IMR-90 (cell line): ENCODE measurements at regions not wholly inside any gene's neighbourhood (a gene's known extent, or its start where the extent isn't known, plus 50 kb on each side); places are given as distances from the start of the nearest gene placed in this dataset.

Experiments used
- ATAC-seq: fragments of 200-7000 bp; cut with Tn5 transposase; 2 replicates; pipeline ENCODE4 v1.9.1; 2020; ENCODE audit warnings: low read depth, mild to moderate bottlenecking, moderate library complexity
- BruUV-seq: library from RNA; stranded (reverse); fragments of 400-500 nt; replicated peaks from 2 replicates; lab custom pipeline; 2021; lab: Mats Ljungman, UMichigan
- CTCF ChIA-PET: fragments of 300-600 bp; formaldehyde crosslinking; extraction: SDS; loops from one replicate; lab custom pipeline; 2021; ENCODE audit warnings: antibody characterized with exemption; lab: Yijun Ruan, JAX
- POLR2A ChIA-PET: fragments of 300-600 bp; sonication (Branson Sonifier 250); formaldehyde crosslinking; loops from one replicate; lab custom pipeline; 2022; ENCODE audit warnings: antibody characterized with exemption; ENCODE audit not compliant: unreplicated experiment; lab: Charles Lee
- DNase-seq: peaks from one replicate; pipeline ENCODE4 v3.0.0; 2013
- H2AFZ ChIP-seq: replicated peaks from 2 replicates; pipeline ENCODE3; 2013; ENCODE audit warnings: low read length, mild to moderate bottlenecking; ENCODE audit not compliant: poor library complexity
- H2AK5ac ChIP-seq: 2 replicates; pipeline ENCODE4 v1.6.1; 2013; ENCODE audit warnings: low read depth, low read length, inconsistent platforms
- H2AK9ac ChIP-seq: replicated peaks from 2 replicates; pipeline ENCODE3; 2013; ENCODE audit warnings: mild to moderate bottlenecking, low read depth, low read length, moderate library complexity; ENCODE audit not compliant: poor library complexity
- H2BK120ac ChIP-seq: 2 replicates; pipeline ENCODE4 v1.6.1; 2013; ENCODE audit warnings: low read depth, low read length, inconsistent platforms
- H2BK15ac ChIP-seq: 3 replicates; pipeline ENCODE4 v1.6.1; 2013; ENCODE audit warnings: low read depth, low read length, inconsistent platforms
- H2BK20ac ChIP-seq: 2 replicates; pipeline ENCODE4 v1.6.1; 2013; ENCODE audit warnings: low read depth, mild to moderate bottlenecking, inconsistent platforms, low read length, moderate library complexity
- H2BK5ac ChIP-seq: 2 replicates; pipeline ENCODE4 v1.6.1; 2013; ENCODE audit warnings: mild to moderate bottlenecking, low read depth, low read length, inconsistent platforms; ENCODE audit not compliant: poor library complexity, severe bottlenecking
- H3K14ac ChIP-seq: replicated peaks from 2 replicates; pipeline ENCODE4 v1.6.1; 2013; ENCODE audit warnings: low read depth, low read length, inconsistent platforms
- H3K18ac ChIP-seq: 2 replicates; pipeline ENCODE4 v1.6.1; 2013; ENCODE audit warnings: low read depth, low read length, control low read depth
- H3K23ac ChIP-seq: 2 replicates; pipeline ENCODE4 v1.6.1; 2013; ENCODE audit warnings: low read depth, low read length, inconsistent platforms
- H3K27ac ChIP-seq: 2 replicates; pipeline ENCODE4 v1.5.1; 2013; ENCODE audit warnings: mild to moderate bottlenecking, control low read depth, low read length; ENCODE audit not compliant: insufficient read depth
- H3K27me3 ChIP-seq: 2 replicates; pipeline ENCODE4 v1.6.1; 2013; ENCODE audit warnings: low read length; ENCODE audit not compliant: control insufficient read depth, insufficient read depth
- H3K36me3 ChIP-seq: 2 replicates; pipeline ENCODE4 v1.6.1; 2013; ENCODE audit warnings: low read length, mixed read lengths; ENCODE audit not compliant: control insufficient read depth, insufficient read depth
- H3K4ac ChIP-seq: 2 replicates; pipeline ENCODE4 v1.6.1; 2013; ENCODE audit warnings: low read depth, low read length, inconsistent platforms
- H3K4me1 ChIP-seq: 2 replicates; pipeline ENCODE4 v1.6.1; 2013; ENCODE audit warnings: low read length, mixed read lengths; ENCODE audit not compliant: control insufficient read depth, insufficient read depth
- H3K4me2 ChIP-seq: 2 replicates; pipeline ENCODE4 v1.6.1; 2013; ENCODE audit warnings: low read depth, mild to moderate bottlenecking, control low read depth, low read length, moderate library complexity
- H3K4me3 ChIP-seq: 2 replicates; pipeline ENCODE4 v1.5.1; 2013; ENCODE audit warnings: low read depth, mild to moderate bottlenecking, control low read depth, low read length, moderate library complexity; ENCODE audit not compliant: insufficient read depth
- H3K56ac ChIP-seq: 2 replicates; pipeline ENCODE4 v1.6.1; 2013; ENCODE audit warnings: low read length, inconsistent platforms; ENCODE audit not compliant: insufficient read depth; ENCODE audit errors: extremely low read depth
- H3K79me1 ChIP-seq, 2 experiments: 2 replicates each; pipeline ENCODE4 v1.6.1; 2013; ENCODE audit warnings: low read length in 2 of 2, inconsistent platforms in 1 of 2, low read depth in 1 of 2
- H3K9ac ChIP-seq: 2 replicates; pipeline ENCODE4 v1.6.1; 2013; ENCODE audit warnings: low read depth, low read length, control low read depth
- H3K9me1 ChIP-seq: 2 replicates; pipeline ENCODE4 v1.6.1; 2013; ENCODE audit warnings: low read length, inconsistent platforms; ENCODE audit not compliant: insufficient read depth
- H3K9me3 ChIP-seq: 2 replicates; pipeline ENCODE4 v1.6.1; 2013; ENCODE audit warnings: low read length; ENCODE audit not compliant: control insufficient read depth, insufficient read depth
- H4K20me1 ChIP-seq: 2 replicates; pipeline ENCODE4 v1.6.1; 2013; ENCODE audit warnings: low read length, inconsistent platforms; ENCODE audit not compliant: insufficient read depth
- H4K5ac ChIP-seq: 2 replicates; pipeline ENCODE4 v1.6.1; 2013; ENCODE audit warnings: mild to moderate bottlenecking, low read depth, low read length, control low read depth
- H4K8ac ChIP-seq, 2 experiments: 2 replicates each; pipeline ENCODE4 v1.6.1; 2013; ENCODE audit warnings: low read depth in 2 of 2, low read length in 2 of 2, control low read depth in 1 of 2, inconsistent platforms in 1 of 2
- H4K91ac ChIP-seq: 2 replicates; pipeline ENCODE4 v1.6.1; 2013; ENCODE audit warnings: low read depth, low read length, inconsistent platforms; ENCODE audit not compliant: insufficient read depth
- BHLHE40 ChIP-seq: fragments of 150-350 bp; IDR thresholded peaks from 2 replicates; pipeline ENCODE4 v1.6.1; 2016; ENCODE audit warnings: mild to moderate bottlenecking, low read depth, low read length
- CHD1 ChIP-seq: IDR thresholded peaks from 2 replicates; pipeline ENCODE4 v1.6.1; 2012; ENCODE audit warnings: low read depth, low read length, improper control_type of control experiment
- CTCF ChIP-seq: conservative IDR thresholded peaks from 2 replicates; pipeline ENCODE4 v1.5.1; 2012; ENCODE audit warnings: mild to moderate bottlenecking, low read depth, low read length, improper control_type of control experiment
- ELK1 ChIP-seq: fragments of 150-350 bp; IDR thresholded peaks from 2 replicates; pipeline ENCODE4 v1.6.1; 2016; ENCODE audit warnings: low read depth, mild to moderate bottlenecking, low read length, moderate library complexity, borderline replicate concordance
- MAFK ChIP-seq: IDR thresholded peaks from 2 replicates; pipeline ENCODE4 v1.6.1; 2012; ENCODE audit warnings: low read depth, low read length, improper control_type of control experiment
- MAZ ChIP-seq: IDR thresholded peaks from 2 replicates; pipeline ENCODE4 v1.6.1; 2012; ENCODE audit warnings: low read depth, mild to moderate bottlenecking, low read length, improper control_type of control experiment, moderate library complexity, borderline replicate concordance
- MXI1 ChIP-seq: IDR thresholded peaks from 2 replicates; pipeline ENCODE4 v1.6.1; 2012; ENCODE audit warnings: low read depth, mild to moderate bottlenecking, low read length, moderate library complexity, borderline replicate concordance
- NFE2L2 ChIP-seq: fragments of 150-350 bp; IDR thresholded peaks from 2 replicates; pipeline ENCODE4 v1.6.1; 2016; ENCODE audit warnings: low read depth, mild to moderate bottlenecking, low read length
- POLR2A ChIP-seq: IDR thresholded peaks from 2 replicates; pipeline ENCODE4 v1.6.1; 2012; ENCODE audit warnings: mild to moderate bottlenecking, low read depth, low read length
- RCOR1 ChIP-seq: IDR thresholded peaks from 2 replicates; pipeline ENCODE4 v1.6.1; 2012; ENCODE audit warnings: mild to moderate bottlenecking, low read length, improper control_type of control experiment; ENCODE audit not compliant: insufficient replicate concordance
- RFX5 ChIP-seq: IDR thresholded peaks from 2 replicates; pipeline ENCODE4 v1.8.0; 2012; ENCODE audit warnings: low read depth, mild to moderate bottlenecking, low read length, moderate library complexity
- SMC3 ChIP-seq: fragments of 150-350 bp; IDR thresholded peaks from 2 replicates; pipeline ENCODE4 v1.6.1; 2016; ENCODE audit warnings: low read depth, mild to moderate bottlenecking, antibody characterized with exemption, low read length, moderate library complexity
- whole genome bisulfite sequencing, 2 experiments: methylation state at CpG; one replicate each; pipeline versions ENCODE4 v1.1.5 to v1.1.7; 2013; ENCODE audit warnings: missing lambda C conversion rate in 2 of 2; ENCODE audit not compliant: insufficient read length in 1 of 2; ENCODE audit errors: extremely low coverage in 2 of 2; 5-methylcytosine and 5-hydroxymethylcytosine counted together
- dilution Hi-C: fragments of 300-500 bp; cut with HindIII; formaldehyde crosslinking; loops from one replicate; pipeline ENCODE4 v1.14.3; 2018; ENCODE audit warnings: low sequenced_read_pairs; ENCODE audit not compliant: unreplicated experiment
- in situ Hi-C: fragments of 300-500 bp; cut with MboI; formaldehyde crosslinking; loops from 3 replicates; pipeline ENCODE4 v1.14.3; 2019; ENCODE audit warnings: low sequenced_read_pairs, inconsistent platforms, mixed read lengths
- intact Hi-C: fragments of 100-400 bp; cut with micrococcal nuclease; formaldehyde crosslinking; loops from 2 replicates; pipeline ENCODE4 v1.10.0; 2022

GRCh38 chr14:104428333-104428851 lies 151.2 kb upstream of the C14orf180 start:
- Histone ChIP-seq H3K4me3 (no peak overlapping the region), H3K9me3 (peaks cover 19% of the 10 kb centered on the region)

More at GRCh38 chr14:104428333-104428851, 151.2 kb upstream of the C14orf180 start:
- Histone ChIP-seq H3K23ac (no peak overlapping the region), H4K8ac (no peak overlapping the region), H3K9ac (no peak overlapping the region), H3K27me3 (no peaks in the 10 kb centered on the region), H3K4me1 (no peaks in the 10 kb centered on the region), H2AFZ (no peak overlapping the region), H3K56ac (no peak overlapping the region), H2AK9ac (no peak overlapping the region), H3K79me1 (no peaks in the 10 kb centered on the region), H3K4ac (no peak overlapping the region), H3K4me2 (no peak overlapping the region), H4K91ac (no peak overlapping the region), H3K27ac (no peak overlapping the region), H2BK20ac (no peak overlapping the region), H3K14ac (no peak overlapping the region), H3K18ac (no peak overlapping the region), H4K5ac (no peak overlapping the region), H2BK5ac (no peak overlapping the region), H2BK15ac (no peak overlapping the region), H3K9me1 (no peaks in the 10 kb centered on the region), H3K36me3 (no peaks in the 10 kb centered on the region), H4K20me1 (no peaks in the 10 kb centered on the region), H2BK120ac (no peak overlapping the region), H2AK5ac (no peak overlapping the region)
- DNase-seq (no peak), ATAC-seq (no peak)
- 60% methylated on average over 2 of the region's 14 CpGs; no CpG with 5 or more reads in 1 of the 2 experiments for WGBS, 2 experiments
- in situ Hi-C loops (no loop called here), intact Hi-C loops (no loop called here), dilution Hi-C loops (no loop called here)
- CTCF ChIA-PET = no interaction called here
- no TSS peak for BruUV-seq
- POLR2A ChIA-PET = no interaction called here
- no peak for TF ChIP-seq SMC3
- no peak for TF ChIP-seq BHLHE40
- no peak for TF ChIP-seq MAZ
- TF ChIP-seq CHD1 = no peak
- no peak for TF ChIP-seq RCOR1
- TF ChIP-seq POLR2A = no peak
- TF ChIP-seq RFX5 = no peak
- TF ChIP-seq ELK1 = no peak
- TF ChIP-seq MAFK = no peak
- no peak for TF ChIP-seq MXI1
- no peak for TF ChIP-seq NFE2L2
- TF ChIP-seq CTCF = no peak
